GM12875 (cell line): ENCODE measurements at regions not wholly inside any gene's neighbourhood (a gene's known extent, or its start where the extent isn't known, plus 50 kb on each side); places are given as distances from the start of the nearest gene placed in this dataset.

ENCODE experiments used
- H3K4me3 ChIP-seq: one replicate; pipeline ENCODE4 v1.5.1; 2011; ENCODE audit warnings: low read depth, low read length, control low read depth
- TF ChIP-seq, protein P1 (sequence below): IDR thresholded peaks from 2 replicates; pipeline ENCODE4 v1.5.1; 2011; ENCODE audit warnings: low read depth, mild to moderate bottlenecking, control low read depth, inconsistent platforms, low read length, moderate library complexity, borderline replicate concordance; ENCODE audit not compliant: insufficient read depth

- TF ChIP-seq, protein P1, sequence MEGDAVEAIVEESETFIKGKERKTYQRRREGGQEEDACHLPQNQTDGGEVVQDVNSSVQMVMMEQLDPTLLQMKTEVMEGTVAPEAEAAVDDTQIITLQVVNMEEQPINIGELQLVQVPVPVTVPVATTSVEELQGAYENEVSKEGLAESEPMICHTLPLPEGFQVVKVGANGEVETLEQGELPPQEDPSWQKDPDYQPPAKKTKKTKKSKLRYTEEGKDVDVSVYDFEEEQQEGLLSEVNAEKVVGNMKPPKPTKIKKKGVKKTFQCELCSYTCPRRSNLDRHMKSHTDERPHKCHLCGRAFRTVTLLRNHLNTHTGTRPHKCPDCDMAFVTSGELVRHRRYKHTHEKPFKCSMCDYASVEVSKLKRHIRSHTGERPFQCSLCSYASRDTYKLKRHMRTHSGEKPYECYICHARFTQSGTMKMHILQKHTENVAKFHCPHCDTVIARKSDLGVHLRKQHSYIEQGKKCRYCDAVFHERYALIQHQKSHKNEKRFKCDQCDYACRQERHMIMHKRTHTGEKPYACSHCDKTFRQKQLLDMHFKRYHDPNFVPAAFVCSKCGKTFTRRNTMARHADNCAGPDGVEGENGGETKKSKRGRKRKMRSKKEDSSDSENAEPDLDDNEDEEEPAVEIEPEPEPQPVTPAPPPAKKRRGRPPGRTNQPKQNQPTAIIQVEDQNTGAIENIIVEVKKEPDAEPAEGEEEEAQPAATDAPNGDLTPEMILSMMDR = no peak
- no peak overlapping the region for H3K4me3 ChIP-seq
Observed at GRCh38 chr7:153447011-153447410, 605.2 kb upstream of the DPP6 start.

DNA sequence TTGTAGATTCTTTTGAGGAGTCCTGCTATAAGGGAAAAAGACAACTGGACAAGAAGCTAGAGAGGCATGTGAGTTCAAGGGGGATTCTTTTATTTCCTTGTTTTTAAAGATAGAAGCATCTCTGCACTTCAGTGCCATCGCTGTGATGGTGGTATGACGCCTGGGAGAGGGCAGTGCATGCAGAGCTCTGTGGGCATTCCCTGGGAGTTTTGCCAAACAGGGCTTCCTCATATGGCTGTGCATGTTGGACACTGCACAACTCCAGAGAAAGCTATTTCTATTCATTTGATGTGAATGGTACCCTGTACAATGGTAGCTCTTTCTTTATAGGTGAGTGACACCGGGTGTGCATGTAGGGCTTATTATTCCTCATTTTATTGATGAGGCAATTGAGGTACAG is 599.5 kb upstream of the DPP6 start:
- TF ChIP-seq, protein P1 = no peak
- no peak overlapping the region for H3K4me3 ChIP-seq

DNA sequence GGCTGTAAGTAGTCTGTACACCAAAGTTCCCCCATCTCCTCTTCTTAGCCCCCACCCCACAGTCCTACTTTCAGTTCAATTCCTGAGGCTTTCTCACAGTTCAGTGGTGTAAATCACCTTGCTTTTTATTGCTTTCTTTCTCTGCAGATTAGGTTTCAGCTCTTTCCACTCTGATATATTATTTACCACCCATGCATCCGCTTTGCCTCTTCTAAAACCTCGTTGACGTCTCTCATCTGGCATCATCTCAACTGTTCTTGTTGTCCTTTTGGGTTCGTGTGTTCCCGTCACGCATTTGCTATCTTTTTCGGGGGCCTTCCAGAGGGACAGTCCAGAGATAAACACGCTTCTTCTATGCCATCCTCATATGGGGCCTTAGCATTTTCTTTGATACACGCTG is 597.9 kb upstream of the DPP6 start:
- TF ChIP-seq, protein P1 = no peak
- H3K4me3 ChIP-seq = no peak overlapping the region

DNA sequence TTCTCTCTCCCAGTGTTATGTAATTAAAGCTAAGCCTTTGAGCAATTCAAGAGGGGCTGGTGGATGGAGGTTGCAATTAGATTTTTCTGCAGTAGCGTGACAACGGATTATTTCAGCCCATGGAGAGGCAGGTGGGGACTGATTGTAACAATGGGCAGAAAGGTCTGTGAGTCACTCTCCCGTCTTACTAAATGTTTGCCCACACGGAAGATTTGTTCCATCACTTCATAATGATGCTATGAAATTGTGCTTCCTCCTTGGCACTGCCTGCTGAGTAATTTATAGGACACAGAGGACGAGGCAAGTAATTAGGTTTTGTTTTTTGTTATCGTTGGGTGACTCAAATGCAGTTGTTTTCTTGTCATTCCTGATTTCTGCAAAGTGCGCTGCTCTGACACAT is 594.5 kb upstream of the DPP6 start:
- TF ChIP-seq, protein P1 = no peak

GRCh38 chr7:153470004-153470671 is 582.1 kb upstream of the DPP6 start:
- H3K4me3 ChIP-seq = no peak overlapping the region
- TF ChIP-seq, protein P1 = no peak

More for the DNA sequence above, 594.5 kb upstream of the DPP6 start:
- no peak overlapping the region for H3K4me3 ChIP-seq

GRCh38 chr7:153472516-153472915 is 579.7 kb upstream of the DPP6 start:
- TF ChIP-seq, protein P1 = no peak
- no peak overlapping the region for H3K4me3 ChIP-seq

DNA sequence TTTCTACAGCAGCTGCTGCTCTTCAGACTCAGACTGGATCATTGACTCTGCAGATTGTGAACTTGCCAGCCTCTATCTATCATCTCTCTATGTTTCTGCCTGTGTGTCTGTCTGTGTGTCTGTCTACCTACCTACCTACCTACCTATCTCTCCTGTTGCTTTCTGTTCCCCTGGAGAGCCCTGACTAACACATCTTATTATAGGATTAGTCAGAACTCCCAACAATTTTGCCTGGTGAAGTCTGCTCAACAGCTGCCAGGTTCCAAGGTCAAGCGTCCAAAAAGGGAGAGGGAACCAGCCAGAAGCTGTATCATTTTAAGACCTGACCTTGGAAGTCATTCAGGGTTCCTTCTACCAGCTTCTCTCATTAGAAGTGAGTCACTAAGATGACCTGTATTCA is 579.0 kb upstream of the DPP6 start:
- TF ChIP-seq, protein P1 = no peak
- no peak overlapping the region for H3K4me3 ChIP-seq
